ENCODE measurements at regions not wholly inside any gene's neighbourhood (a gene's known extent, or its start where the extent isn't known, plus 50 kb on each side); places are given as distances from the start of the nearest gene placed in this dataset.
"Not testable (repeated sequence)": the region's sequence is repeated elsewhere in the genome, so short reads cannot be mapped to it uniquely, and the experiment has no call there.

- no peak for DNase-seq (ENCODE audit: low spot score in 2 of 2)
Observed at GRCh38 chr11:87583931-87584330, 546.2 kb downstream of the TMEM135 start.

DNA sequence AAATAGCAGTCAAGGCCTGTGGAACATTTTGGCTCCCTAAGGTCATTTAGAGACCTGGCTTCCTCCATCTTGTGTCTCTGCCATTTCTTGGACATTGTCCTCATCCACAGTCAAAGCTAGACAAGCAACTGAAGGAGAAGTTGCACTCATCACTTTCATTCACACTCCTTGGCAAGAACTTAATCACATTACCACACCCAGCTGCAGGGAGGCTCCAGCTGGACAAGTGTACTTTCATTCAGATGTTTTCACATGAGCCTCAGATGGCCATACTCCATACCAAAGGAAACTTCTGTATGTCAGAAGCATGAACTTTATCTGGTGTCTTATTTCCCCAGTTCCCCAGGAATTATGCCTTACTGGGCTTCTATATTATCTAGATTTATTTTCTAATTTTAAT lies 537.4 kb downstream of the TMEM135 start:
- TF ChIP-seq CTCF (IDR thresholded peaks at IDR 0.05) (no peak), POLR2A (IDR thresholded peaks at IDR 0.05) (no peak)
- H3K4me3 ChIP-seq (ENCODE audit: low read depth, poor library complexity, severe bottlenecking) = no peak overlapping the region
- DNase-seq (ENCODE audit: low spot score in 2 of 2) = no peak
- intact Hi-C loops (cut with DNase I; ENCODE audit: low total_unique reads) = no loop called here

More at GRCh38 chr11:87583931-87584330, 546.2 kb downstream of the TMEM135 start:
- WGBS, 2 donors = 76 to 78% methylated on average over 2 of the region's 2 CpGs
- H3K4me3 ChIP-seq (ENCODE audit: low read depth, poor library complexity, severe bottlenecking) = no peak overlapping the region
- no peak for TF ChIP-seq POLR2A (IDR thresholded peaks at IDR 0.05)
- TF ChIP-seq CTCF (IDR thresholded peaks at IDR 0.05) = no peak
- intact Hi-C loops (cut with DNase I; ENCODE audit: low total_unique reads) = no loop called here

GRCh38 chr11:87574193-87574592 lies 536.5 kb downstream of the TMEM135 start:
- intact Hi-C loops (cut with DNase I; ENCODE audit: low total_unique reads) = no loop called here
- TF ChIP-seq POLR2A (IDR thresholded peaks at IDR 0.05) (no peak), CTCF (IDR thresholded peaks at IDR 0.05) (no peak)
- no peak for DNase-seq (ENCODE audit: low spot score in 2 of 2)
- no peak overlapping the region for H3K4me3 ChIP-seq (ENCODE audit: low read depth, poor library complexity, severe bottlenecking)

- no peak overlapping the region for H3K4me3 ChIP-seq (ENCODE audit: low read depth, poor library complexity, severe bottlenecking)
- 60 to 70% methylated on average over 1 of the region's 1 CpG for WGBS, 2 donors
- DNase-seq (ENCODE audit: low spot score in 2 of 2) = no peak
- intact Hi-C loops (cut with DNase I; ENCODE audit: low total_unique reads) = no loop called here
- no peak for TF ChIP-seq POLR2A (IDR thresholded peaks at IDR 0.05)
- TF ChIP-seq CTCF (IDR thresholded peaks at IDR 0.05) = no peak
Observed at GRCh38 chr11:87573708-87574107, 536.0 kb downstream of the TMEM135 start.

GRCh38 chr11:87572881-87573280 lies 535.1 kb downstream of the TMEM135 start:
- no peak for DNase-seq (ENCODE audit: low spot score in 2 of 2)
- intact Hi-C loops (cut with DNase I; ENCODE audit: low total_unique reads) = no loop called here
- no peak for TF ChIP-seq CTCF (IDR thresholded peaks at IDR 0.05)
- no peak for TF ChIP-seq POLR2A (IDR thresholded peaks at IDR 0.05)
- no peak overlapping the region for H3K4me3 ChIP-seq (ENCODE audit: low read depth, poor library complexity, severe bottlenecking)

GRCh38 chr11:87560352-87560751 lies 522.6 kb downstream of the TMEM135 start:
- no peak overlapping the region for H3K4me3 ChIP-seq (ENCODE audit: low read depth, poor library complexity, severe bottlenecking)
- TF ChIP-seq POLR2A (IDR thresholded peaks at IDR 0.05) = no peak
- TF ChIP-seq CTCF (IDR thresholded peaks at IDR 0.05) = no peak
- intact Hi-C loops (cut with DNase I; ENCODE audit: low total_unique reads) = no loop called here
- 97% methylated on average over 1 of the region's 1 CpG for WGBS, 2 donors
- DNase-seq (ENCODE audit: low spot score in 2 of 2) = no peak

GRCh38 chr11:87559852-87560251 lies 522.1 kb downstream of the TMEM135 start:
- H3K4me3 ChIP-seq (ENCODE audit: low read depth, poor library complexity, severe bottlenecking); DNase-seq (ENCODE audit: low spot score in 2 of 2); intact Hi-C loops (cut with DNase I; ENCODE audit: low total_unique reads): not testable (repeated sequence)
- WGBS, 2 donors = 60 to 65% methylated on average over 3 of the region's 3 CpGs

Data from lower leg skin (tissue), 4 donors.